T-helper 2 cell treated with Interferon-gamma antibody and Interleukin-4, amounts not matched to agents 100 ng/mL and 5 ng/mL, for 36 hours (primary cell): ENCODE measurements at regions not wholly inside any gene's neighbourhood (a gene's known extent, or its start where the extent isn't known, plus 50 kb on each side); places are given as distances from the start of the nearest gene placed in this dataset.

Experiments
- intact Hi-C: fragments of 100-400 bp; cut with micrococcal nuclease; formaldehyde crosslinking; loops from one replicate; pipeline ENCODE4 v1.15.1; 2023

DNA sequence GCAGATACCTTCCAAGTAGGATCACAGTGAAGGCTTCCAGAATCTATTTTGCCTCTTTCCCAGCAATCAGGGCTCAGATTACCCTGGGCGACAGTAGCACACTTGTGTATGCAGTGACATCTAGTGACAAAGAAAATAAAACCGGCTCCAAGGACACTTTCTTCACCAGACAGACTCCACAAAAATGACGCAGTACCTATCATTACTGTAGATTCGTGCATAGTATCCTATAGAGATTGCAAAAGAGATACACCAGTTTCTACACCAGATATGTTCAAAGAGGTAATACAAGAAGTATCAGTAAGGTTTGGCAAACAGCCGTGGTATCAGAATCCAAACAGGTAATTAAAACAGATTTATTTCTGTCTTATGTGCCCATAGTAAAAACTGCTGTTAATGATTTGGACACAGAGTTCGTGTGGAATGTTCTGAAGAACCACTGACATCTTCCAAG, 600.4 kb upstream of the JAG1 start:
- intact Hi-C loops, result no loop called here

DNA sequence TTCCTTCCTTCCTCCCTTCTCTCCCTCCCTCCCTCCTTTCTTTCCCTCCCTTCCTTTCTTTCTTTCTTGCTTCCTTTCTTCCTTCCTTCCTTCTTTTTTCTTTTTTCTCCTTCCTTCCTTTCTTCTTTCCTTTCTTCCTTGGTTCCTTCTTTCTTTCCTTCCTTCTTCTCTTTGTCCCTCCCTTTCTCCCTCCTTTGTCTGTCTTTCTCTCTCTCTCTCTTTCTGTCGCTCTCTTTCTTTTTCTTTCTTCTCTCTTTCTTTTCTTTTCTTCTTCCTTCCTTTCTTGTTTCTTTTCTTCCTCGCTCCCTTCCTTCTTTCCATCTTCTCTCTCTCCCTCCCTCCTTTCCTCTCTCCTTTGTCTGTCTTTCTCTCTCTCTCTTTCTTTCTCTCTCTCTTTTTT, 601.9 kb upstream of the JAG1 start:
- intact Hi-C loops, result no loop called here

DNA sequence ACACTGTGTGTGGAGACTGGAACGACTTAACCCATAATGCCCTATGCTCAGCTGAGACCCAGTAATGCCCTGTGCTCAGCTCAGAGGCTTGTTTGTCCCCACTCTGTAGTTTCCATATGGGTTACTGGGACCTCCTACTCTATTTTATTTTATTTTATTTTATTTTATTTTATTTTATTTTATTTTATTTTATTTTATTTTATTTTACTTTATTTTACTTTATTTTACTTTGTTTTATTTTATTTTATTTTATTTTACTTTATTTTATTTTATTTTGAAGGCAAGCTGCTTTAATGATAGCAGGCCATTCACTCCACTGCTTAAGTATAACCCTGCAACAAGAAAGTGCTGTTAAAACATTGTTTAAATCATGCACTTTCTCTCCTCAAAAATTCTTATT, 603.4 kb upstream of the JAG1 start:
- intact Hi-C loops, result no loop called here

DNA sequence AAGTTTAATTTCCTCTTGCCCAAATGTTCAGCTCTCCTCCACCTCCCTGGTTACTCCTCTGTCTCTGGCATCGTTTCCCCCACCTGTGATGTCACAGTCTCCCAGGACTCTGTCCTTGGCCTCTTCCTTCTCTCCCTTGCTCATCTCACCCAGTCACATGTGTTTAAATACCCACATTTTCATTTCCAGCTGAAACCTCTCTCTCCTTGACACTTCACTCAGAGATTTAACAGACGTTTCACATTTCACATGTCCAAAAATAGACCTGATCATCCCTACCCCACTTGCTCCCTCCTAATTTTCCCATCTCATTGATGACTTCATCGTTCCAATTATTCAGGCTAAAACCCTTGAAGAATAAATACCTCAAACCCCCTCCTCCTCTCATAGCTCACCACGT, 604.1 kb upstream of the JAG1 start:
- intact Hi-C loops, result no loop called here

DNA sequence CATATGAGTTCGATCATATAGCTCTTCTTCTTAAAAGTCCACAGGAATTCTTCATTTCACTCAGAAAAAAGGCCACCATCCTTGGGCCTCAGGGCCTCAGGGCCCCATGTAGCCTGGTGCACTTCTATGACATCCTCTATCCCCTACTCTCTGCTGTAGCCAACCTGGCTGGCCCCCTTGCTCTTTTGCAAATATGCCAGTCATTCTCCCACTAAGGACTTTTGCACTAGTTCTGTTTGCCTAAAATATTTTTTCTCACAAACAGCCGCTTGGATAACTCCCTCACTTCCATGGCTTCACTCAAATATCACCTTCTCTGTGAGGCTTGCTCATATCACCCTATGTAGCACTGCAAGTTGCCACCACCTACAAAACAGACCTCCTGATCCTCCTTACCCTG, 604.7 kb upstream of the JAG1 start:
- intact Hi-C loops, result no loop called here

DNA sequence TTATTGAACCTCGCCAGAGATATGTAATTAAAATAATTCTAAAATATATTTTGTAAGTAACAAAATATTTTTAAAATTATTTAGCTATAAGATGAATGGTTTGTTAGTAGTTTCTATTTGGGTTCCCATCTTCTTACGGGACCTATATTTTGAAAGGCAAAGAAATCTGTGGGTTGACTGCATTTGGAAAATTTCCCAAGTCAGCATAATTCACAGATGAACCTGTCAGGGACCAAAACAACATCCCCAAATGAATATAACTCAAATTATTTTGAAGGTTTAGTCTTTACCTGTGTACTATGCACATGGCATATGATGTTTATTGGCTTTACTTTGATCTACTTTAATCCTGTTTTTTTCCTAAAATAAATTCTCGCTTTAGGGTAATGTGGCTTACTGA, 607.4 kb upstream of the JAG1 start:
- intact Hi-C loops, result no loop called here

DNA sequence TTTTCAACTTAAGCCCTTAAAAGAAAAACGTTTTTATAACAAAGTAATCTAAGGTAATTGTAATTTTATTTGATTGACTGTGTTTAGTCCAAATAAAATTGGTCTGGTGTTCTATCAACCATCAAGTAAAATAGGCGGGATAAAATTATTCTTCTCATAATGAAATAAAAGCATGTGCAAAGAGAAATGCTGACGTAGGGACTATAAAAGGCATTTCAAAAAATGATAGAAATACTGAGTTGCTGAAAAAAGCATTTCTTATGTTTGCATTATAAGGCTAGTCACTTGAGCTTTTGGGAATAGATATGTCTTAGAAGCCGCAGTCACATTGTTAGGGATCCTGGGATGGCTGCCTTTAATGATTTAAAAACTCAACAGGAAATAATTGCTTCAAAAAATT, 608.0 kb upstream of the JAG1 start:
- intact Hi-C loops, result no loop called here

DNA sequence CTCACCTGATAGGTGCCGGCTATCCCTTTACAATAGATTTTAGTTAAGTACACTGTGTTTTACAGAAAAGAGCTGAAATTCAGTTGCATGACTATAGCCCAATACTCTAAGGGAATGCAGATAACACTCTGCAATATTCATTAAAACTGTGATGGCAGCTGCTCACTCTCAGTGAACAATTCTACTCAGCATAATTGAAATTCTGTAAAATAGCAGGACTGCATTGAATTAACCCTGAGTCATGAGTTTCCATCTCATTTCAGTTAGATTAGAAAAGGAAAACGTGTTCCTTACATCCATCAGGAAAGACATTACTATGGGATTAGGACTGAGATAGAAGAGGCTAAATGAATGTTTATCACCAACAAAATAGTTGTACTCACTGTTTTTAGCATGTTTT, 613.3 kb upstream of the JAG1 start:
- intact Hi-C loops, result no loop called here

DNA sequence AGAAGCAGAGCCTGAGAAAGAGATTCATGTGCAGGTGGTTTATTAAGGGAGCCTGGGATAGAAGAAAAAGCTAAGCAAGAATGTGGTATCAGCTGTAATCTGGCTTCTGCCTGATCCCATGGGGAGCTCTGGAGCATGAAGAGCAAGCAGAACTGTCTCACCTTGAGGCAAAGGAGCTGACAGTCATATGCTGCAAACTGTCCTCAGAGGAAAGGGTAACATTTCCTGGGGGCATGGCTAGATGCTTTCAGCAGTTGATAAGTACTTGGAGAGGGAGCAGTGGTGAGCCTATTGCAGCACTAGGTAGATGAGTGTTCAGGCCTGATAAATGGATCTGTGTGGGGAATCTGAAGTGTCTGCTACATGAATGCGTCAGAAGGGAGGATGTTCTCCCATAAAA, 621.5 kb upstream of the BTBD3 start:
- intact Hi-C loops, result no loop called here

DNA sequence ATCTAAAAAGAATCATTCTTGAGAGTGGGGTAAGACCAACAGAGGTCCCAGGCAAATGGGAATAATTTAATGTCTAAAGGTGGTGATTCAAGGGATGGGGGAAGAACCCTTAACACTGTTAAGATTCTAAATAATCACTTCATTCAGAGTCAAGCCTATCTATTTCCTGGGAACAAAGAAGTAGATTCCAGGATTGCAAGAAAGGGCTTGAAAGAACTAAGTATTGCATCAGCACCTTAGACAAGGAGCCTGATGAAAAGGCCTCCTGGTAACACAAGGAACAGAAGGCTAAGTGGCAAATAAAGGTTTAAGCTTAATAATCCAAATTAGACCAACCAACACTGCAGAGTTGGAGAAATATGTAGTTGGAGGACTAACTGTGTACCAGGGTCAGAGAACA, 620.7 kb upstream of the BTBD3 start:
- intact Hi-C loops, result no loop called here

DNA sequence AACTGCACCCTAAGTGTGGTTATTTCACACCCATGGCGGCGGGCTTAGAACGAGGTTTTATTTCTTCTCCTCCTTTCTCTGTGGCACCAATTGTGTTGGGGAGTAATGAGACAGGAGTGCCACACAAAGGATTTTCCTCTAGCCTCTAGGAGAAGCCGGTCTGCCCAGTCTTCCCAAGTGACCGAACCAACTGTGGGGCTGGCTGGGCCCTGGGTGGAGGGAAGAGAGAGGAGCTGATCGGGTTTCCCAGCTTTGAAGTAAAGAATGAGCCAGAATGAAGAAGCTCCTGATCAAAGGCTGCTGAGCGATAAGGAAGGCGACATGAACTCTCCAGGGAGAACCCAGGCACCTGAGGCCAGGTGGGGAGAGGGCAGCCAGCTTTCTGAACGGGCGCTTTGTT, 616.0 kb upstream of the BTBD3 start:
- intact Hi-C loops, result no loop called here

DNA sequence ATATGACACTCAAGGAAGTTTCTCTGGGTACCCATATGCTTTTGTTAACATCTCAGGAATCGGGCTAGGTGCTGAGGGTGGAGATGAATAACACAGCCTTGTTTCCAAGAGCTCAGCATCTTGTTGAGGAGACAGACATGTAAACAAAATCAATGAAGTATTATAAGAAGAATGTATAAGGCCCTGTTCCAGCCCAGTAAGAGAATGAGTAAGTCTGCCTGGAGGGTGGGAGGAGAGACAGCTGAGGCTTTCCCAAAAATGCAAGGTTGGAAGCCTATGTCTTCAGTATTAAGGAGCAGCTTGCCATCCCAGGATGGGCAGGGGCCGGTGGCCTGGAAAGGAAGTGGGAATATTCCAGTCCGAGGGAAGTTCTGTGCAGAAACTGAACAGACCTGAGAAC, 615.3 kb upstream of the BTBD3 start:
- intact Hi-C loops, result no loop called here

DNA sequence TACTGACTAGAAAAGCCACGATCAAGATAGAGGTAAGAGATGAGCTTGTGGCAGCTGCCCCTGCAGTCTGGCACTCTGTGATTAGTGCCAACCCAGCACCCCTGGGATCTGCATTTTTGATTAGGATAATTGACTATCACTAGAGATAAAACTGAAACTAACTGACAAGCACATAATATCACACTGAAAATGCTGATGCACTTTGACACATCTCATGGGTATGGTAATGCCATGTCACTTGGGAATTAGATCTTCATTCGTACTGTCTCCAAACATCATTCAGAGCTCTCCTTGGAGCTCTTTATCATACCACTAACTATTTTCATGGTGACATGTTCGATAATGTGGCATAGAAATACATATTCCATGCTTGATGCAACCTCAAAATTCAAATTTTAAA, 612.9 kb upstream of the BTBD3 start:
- intact Hi-C loops, result no loop called here

DNA sequence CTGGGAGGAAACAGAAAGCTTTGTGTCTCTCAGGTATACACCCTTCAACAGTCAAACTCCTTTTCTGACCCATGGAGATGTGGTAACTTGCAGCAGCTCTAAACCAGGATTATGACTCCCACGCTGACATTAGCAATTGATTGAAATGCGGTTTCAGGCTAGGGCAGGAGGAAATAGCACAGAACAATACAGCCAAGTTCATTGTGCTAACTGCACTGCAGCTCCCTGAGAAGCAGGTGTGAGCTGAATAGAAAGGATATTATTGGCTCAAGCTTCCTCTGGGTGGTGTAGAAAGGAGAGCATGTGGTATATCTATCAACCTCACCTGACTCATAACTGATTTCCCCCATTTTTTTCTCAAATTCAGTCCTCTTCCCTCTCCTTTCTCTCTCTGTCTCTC, 612.3 kb upstream of the BTBD3 start:
- intact Hi-C loops, result no loop called here

DNA sequence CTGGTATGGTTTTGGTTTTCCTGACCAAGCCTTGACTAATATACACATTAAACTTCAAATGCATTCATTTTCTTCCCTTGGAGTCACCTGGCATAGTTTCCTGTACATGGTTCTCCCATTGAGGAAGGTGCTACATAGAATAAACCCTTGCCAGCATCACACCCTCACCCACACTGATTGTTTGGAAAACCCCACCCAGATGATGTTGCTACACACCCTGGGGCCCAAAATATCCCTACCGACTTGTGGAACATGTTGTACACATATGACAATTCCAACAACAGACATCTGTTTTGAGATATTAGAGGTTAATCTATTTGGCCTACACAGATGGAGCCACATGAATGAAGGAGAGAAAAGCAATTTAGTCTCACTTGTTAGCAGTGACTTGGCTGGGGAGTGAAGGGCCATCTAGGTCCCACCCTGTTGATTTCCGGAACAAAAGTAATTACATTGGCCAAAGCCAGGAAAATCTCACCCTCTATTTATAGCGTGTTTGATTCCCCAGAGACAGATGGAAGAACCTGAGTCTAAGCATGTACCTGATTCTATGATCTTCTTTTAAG, 606.0 kb upstream of the BTBD3 start:
- intact Hi-C loops, result no loop called here

DNA sequence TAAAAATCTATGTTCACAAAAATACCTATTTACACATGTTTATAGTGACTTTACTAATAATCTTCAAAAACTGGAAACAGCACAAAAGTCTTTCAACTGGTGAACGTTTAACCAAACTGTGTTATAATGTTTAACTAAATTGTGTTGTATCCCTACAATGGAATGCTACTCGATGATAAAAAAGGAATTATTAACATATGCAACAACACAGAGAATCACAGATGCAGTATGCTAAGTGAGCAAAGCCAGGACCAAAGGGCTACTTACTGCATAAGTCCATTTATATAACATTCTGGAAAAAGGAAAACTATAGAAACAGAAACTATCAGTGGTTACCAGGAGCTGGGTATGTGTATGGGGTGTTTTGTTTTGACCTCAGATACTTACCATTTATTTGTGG, 602.2 kb upstream of the BTBD3 start:
- intact Hi-C loops, result no loop called here

DNA sequence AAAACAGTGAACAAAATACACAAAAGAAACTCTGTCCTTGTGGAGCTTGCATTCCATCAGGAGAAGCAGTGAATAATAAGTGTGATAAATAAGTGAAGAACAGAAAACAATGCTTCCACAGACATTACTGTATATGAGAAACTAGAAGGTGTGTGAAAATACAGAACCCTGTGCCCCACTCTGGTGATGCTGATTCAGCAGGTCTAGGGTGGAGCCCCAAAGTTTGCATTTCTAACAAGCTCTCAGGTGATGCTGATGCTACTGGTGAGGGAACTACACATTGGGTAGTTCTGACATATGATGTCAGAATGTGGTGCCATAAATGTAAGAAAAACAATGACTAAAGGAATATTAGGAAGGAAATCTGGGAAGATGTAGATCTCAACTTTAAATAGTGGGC, 601.4 kb upstream of the BTBD3 start:
- intact Hi-C loops, result no loop called here

DNA sequence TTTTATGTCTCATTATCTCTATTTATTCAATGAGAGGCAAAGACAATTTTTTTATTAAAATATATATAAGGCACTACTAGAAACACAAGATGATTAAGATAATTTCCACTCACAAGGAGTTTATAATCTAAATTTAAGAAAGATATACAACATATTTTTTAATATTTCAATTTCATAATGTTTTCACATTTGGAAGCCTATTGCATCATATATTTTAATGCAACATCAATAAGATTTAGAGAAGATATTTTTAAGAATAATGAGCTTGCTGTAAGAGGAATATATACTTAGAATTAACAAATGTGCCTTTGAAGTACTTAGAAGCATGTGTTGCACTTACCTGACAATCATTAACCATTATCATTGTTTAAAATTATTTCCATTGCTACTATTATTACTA, 597.7 kb upstream of the BTBD3 start:
- intact Hi-C loops, result no loop called here

DNA sequence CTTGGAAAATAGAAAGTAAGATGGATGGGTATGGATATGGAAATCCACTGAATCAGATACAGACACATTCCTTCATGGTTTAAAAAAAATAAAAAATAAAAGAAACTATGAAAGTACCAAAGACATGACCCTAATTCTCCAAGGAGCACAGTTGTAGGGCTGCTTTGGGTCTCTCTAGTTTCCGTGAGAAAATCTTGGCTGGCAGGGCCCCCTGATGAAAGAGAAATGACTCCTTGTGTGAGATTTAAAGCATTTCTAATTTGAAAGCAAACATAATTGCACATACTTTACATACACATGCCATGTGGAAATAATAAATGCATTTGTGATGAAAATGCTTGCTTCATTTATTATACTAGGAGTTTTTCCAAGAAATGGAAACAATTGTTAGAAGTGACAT, 593.9 kb upstream of the BTBD3 start:
- intact Hi-C loops, result no loop called here

DNA sequence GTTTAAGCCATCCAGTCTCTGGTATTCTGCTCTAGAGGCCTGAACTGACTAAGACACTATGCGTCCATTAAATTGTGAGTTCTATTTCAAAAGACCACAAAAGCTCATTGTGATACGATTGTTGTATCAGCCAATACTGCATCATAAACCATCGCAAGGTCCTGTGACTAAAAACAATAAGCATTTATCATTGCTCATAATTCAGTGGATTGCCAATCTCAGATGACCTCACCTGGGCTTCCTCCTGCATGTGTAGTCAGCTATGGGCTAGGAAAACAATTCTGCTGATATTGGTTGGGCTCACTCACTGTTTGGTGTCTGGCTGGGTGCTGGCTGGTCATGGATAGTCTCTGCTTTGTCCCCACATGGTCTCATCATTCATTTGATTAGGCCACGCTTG, 592.7 kb upstream of the BTBD3 start:
- intact Hi-C loops, result no loop called here

DNA sequence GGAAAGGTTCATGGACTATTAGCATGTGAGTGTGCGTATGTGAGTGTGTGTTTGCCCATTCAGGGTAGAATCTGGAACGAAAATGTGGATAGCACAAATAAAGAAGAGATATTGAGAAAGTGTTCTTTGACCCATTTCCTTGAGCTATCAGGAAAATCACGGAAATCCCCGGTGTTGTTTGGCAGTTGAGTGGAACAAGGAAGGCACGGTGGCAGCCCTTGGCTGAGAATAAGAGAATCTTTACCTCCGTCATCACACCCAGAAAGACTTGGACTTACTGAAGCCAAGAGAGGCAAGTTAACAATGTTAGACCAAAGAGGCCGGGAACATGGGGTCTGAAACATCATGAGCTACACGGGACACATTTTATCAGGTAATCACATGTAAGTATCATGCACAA, 588.9 kb upstream of the BTBD3 start:
- intact Hi-C loops, result no loop called here

DNA sequence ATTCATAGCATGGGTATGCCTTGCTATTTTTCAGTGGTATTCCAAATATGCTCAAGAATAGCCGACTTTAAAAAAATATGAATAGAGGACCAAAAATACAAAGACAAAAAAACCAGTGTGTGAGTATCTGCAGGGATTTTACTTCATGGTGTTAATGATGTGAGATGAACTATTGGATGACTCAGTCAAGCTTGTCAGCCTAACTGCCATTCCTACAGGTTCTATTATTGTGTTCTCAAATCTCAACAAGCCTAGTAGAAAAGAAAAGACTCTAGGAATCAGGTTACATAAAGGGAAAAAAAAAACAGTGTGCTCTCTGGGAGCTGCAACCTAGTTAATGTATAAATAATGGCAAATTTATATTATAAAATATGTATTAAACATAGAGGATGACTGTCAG, 588.4 kb upstream of the BTBD3 start:
- intact Hi-C loops, result no loop called here

DNA sequence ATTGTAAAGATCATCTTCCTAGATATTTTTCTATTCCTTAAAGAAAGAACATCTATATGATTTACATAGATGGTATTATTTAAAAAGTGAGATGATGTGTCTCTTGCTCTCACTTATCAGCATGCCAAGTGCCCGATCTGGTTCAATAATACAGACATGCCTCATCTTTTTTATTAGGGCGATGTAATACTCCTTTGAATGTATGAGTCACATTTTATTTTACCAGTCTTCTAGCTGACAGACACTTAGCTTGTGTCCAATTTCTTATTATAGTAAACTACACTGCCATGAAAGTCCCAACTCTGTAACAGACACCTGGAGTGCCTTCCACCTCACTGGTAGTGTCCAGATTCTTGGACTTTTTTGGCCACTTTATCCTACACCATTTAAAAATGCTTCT, 586.6 kb upstream of the BTBD3 start:
- intact Hi-C loops, result no loop called here

DNA sequence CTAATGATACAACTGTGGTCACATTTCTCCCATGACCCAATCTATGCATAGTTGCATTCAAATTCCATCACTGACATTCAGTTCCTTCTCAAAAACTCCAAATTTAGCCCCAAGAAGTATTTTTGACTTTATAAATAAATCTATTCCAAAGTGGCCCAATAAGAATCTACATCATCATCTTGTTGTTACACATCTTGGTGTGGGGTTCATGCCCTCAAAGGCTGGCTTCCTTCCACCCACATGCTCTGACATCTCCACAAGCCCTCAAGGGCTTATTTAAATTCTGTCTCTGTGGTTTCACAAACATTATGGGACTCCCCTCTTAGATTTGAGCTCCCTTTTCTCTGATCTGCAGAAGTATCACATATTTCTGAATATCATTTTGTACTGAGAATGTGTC, 585.3 kb upstream of the BTBD3 start:
- intact Hi-C loops, result no loop called here
